ENCODE measurements at regions not wholly inside any gene's neighbourhood (a gene's known extent, or its start where the extent isn't known, plus 50 kb on each side); places are given as distances from the start of the nearest gene placed in this dataset.
A peak's percentile ranks its signal among the peaks of the same experiment; 100 is the strongest.

- Mint-ChIP-seq H3K27me3 (peaks cover 15% of the 10 kb centered on the region), H3K9me3 (ENCODE audit: low read depth) (no peaks in the 10 kb centered on the region), H3K36me3 (ENCODE audit: insufficient read depth) (no peaks in the 10 kb centered on the region), H3K27ac (peak overlapping the region; percentile 89), H3K4me3 (ENCODE audit: low read depth) (no peak overlapping the region), H3K4me1 (ENCODE audit: low read depth) (peaks cover 12% of the 10 kb centered on the region)
- TF ChIP-seq CTCF (IDR thresholded peaks at IDR 0.05; ENCODE audit: unreplicated experiment): no peak
- no peak for DNase-seq (ENCODE audit: low spot score, unreplicated experiment)
These were observed 112.2 kb upstream of the EGLN3 start for GRCh38 chr14:34063042-34063441.

GRCh38 chr14:34062353-34062973, 111.6 kb upstream of the EGLN3 start:
- Mint-ChIP-seq H3K27ac (no peak overlapping the region), H3K27me3 (peaks cover 15% of the 10 kb centered on the region), H3K4me3 (ENCODE audit: low read depth) (no peak overlapping the region), H3K4me1 (ENCODE audit: low read depth) (peaks cover 12% of the 10 kb centered on the region), H3K9me3 (ENCODE audit: low read depth) (no peaks in the 10 kb centered on the region), H3K36me3 (ENCODE audit: insufficient read depth) (no peaks in the 10 kb centered on the region)
- no peak for TF ChIP-seq CTCF (IDR thresholded peaks at IDR 0.05; ENCODE audit: unreplicated experiment)
- no peak for DNase-seq (ENCODE audit: low spot score, unreplicated experiment)

- no peak for DNase-seq (ENCODE audit: low spot score, unreplicated experiment)
- Mint-ChIP-seq H3K27ac (peak overlapping the region; percentile 97), H3K4me1 (ENCODE audit: low read depth) (peaks cover 12% of the 10 kb centered on the region), H3K4me3 (ENCODE audit: low read depth) (peak overlapping the region; percentile 86), H3K27me3 (peaks cover 12% of the 10 kb centered on the region), H3K9me3 (ENCODE audit: low read depth) (no peaks in the 10 kb centered on the region), H3K36me3 (ENCODE audit: insufficient read depth) (no peaks in the 10 kb centered on the region)
- no peak for TF ChIP-seq CTCF (IDR thresholded peaks at IDR 0.05; ENCODE audit: unreplicated experiment)
These were observed 109.8 kb upstream of the EGLN3 start for GRCh38 chr14:34060651-34060999.

- no peaks in the 10 kb centered on the region for H3K9me3 Mint-ChIP-seq (ENCODE audit: low read depth)
- TF ChIP-seq CTCF (IDR thresholded peaks at IDR 0.05; ENCODE audit: unreplicated experiment): peak; percentile 37
- peaks cover 12% of the 10 kb centered on the region for H3K4me1 Mint-ChIP-seq (ENCODE audit: low read depth)
- H3K4me3 Mint-ChIP-seq (ENCODE audit: low read depth): peak overlapping the region; percentile 86
- H3K36me3 Mint-ChIP-seq (ENCODE audit: insufficient read depth): no peaks in the 10 kb centered on the region
- peaks cover 12% of the 10 kb centered on the region for H3K27me3 Mint-ChIP-seq
- peak overlapping the region; percentile 97 for H3K27ac Mint-ChIP-seq
- peak; percentile 62 for DNase-seq (ENCODE audit: low spot score, unreplicated experiment)
These were observed 109.2 kb upstream of the EGLN3 start for GRCh38 chr14:34059925-34060650.

GRCh38 chr14:34059037-34059924, 108.4 kb upstream of the EGLN3 start:
- Mint-ChIP-seq H3K9me3 (ENCODE audit: low read depth) (no peaks in the 10 kb centered on the region), H3K27me3 (peaks cover 12% of the 10 kb centered on the region), H3K27ac (peak overlapping the region; percentile 83), H3K36me3 (ENCODE audit: insufficient read depth) (no peaks in the 10 kb centered on the region), H3K4me1 (ENCODE audit: low read depth) (peaks cover 12% of the 10 kb centered on the region), H3K4me3 (ENCODE audit: low read depth) (peak overlapping the region; percentile 72)
- no peak for TF ChIP-seq CTCF (IDR thresholded peaks at IDR 0.05; ENCODE audit: unreplicated experiment)
- DNase-seq (ENCODE audit: low spot score, unreplicated experiment): no peak
